ENCODE measurements at regions not wholly inside any gene's neighbourhood (a gene's known extent, or its start where the extent isn't known, plus 50 kb on each side); places are given as distances from the start of the nearest gene placed in this dataset.

DNA sequence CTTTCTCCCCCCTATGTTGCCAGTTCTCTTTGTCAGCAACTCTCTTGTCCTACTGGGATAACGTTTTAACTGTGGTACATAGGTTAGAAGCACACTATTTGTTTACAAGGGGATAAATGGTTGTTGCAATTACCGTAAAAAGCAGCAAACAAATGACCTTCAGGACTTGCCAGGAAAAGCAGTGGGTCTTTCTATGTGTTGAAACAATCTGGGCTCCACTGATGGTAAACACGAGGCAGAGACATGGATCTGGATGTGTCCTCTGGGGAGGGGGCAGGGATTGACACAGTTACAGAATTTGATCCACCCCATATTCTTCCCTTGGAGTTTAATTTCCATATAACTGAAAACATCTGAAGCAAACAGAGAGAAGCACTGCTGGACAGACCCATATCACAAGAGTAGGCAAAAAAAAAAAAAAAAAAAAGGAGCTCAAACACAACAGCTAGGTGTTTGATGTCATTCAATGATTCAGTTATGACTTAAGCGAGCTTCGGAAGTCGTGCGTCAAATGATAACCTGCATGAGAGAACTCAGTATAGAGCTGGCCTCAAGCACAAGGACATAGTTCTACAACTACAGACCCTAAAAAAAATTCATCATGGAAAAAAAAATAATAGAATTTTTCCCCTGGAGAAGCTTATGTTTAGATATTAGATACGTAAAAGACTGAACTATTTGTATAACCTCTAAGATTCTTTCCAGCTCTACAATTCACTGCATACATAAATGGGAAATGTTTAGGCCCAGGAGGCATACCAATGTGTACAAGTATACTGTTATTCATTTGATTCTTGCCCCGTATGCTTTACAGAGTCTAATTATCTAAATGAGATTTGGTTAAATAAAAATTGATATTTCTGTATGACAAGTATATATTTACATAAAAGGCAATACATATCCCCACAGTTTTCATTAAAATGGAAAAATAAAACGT lies 127.7 kb downstream of the ALDH8A1 start:
- Histone ChIP-seq H3K9me3 (replicated peaks in 1 of 3) (no peaks in the 10 kb centered on the region), H3K4me1 (replicated peaks in 1 of 2) (peaks cover 0 to 7% of the 10 kb centered on the region in 2 donors), H3K27ac (no peak overlapping the region), H3K27me3 (no peaks in the 10 kb centered on the region), H3K36me3 (replicated peaks in 1 of 2) (no peaks in the 10 kb centered on the region), H3K4me3 (no peak overlapping the region)
- no peak for TF ChIP-seq POLR2A (IDR thresholded peaks at IDR 0.05)
- TF ChIP-seq, protein P1, sequence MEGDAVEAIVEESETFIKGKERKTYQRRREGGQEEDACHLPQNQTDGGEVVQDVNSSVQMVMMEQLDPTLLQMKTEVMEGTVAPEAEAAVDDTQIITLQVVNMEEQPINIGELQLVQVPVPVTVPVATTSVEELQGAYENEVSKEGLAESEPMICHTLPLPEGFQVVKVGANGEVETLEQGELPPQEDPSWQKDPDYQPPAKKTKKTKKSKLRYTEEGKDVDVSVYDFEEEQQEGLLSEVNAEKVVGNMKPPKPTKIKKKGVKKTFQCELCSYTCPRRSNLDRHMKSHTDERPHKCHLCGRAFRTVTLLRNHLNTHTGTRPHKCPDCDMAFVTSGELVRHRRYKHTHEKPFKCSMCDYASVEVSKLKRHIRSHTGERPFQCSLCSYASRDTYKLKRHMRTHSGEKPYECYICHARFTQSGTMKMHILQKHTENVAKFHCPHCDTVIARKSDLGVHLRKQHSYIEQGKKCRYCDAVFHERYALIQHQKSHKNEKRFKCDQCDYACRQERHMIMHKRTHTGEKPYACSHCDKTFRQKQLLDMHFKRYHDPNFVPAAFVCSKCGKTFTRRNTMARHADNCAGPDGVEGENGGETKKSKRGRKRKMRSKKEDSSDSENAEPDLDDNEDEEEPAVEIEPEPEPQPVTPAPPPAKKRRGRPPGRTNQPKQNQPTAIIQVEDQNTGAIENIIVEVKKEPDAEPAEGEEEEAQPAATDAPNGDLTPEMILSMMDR (IDR thresholded peaks at IDR 0.05), result no peak
- DNase-seq, result no peak
- intact Hi-C loops (cut with DNase I), result loop anchor here (5.0 kb wide), 2 partner anchors 655 to 660 kb away; no protein-coding TSS in a partner anchor
- WGBS, 4 donors, result 71 to 80% (median 76%) methylated on average over 10 of the region's 10 CpGs

DNA sequence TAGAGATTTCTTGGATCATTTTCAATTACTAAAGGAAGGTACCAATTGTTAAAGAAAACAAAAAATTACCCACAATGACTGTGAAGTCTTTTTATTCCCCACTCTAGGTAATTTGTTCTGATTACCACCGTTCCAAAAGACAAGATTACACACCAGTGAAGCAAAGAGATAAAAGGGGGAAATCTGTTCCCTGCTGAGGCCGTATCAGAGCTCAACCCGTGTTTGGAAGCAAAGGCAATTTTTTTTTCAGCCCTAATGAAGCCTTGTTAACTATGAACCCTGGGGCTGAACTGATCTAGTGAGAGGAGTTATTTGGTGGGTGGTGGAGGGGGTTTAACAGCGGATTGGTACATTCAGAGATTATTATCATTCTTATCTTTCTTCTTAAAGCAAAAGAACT lies 128.5 kb downstream of the ALDH8A1 start:
- no peak overlapping the region for H3K27ac ChIP-seq
- no peak for DNase-seq
- WGBS, 4 donors, result 78 to 86% (median 83%) methylated on average over 4 of the region's 4 CpGs
- intact Hi-C loops (cut with DNase I), result loop anchor here (5.0 kb wide), 2 partner anchors 654 to 659 kb away; no protein-coding TSS in a partner anchor
- H3K4me1 ChIP-seq (replicated peaks in 1 of 2), result no peaks in the 10 kb centered on the region
- no peaks in the 10 kb centered on the region for H3K27me3 ChIP-seq
- TF ChIP-seq POLR2A (IDR thresholded peaks at IDR 0.05), result no peak
- TF ChIP-seq, protein P1 (IDR thresholded peaks at IDR 0.05), result no peak
- H3K36me3 ChIP-seq (replicated peaks in 1 of 2), result no peaks in the 10 kb centered on the region
- H3K4me3 ChIP-seq, result no peak overlapping the region
- H3K9me3 ChIP-seq (replicated peaks in 1 of 3), result no peaks in the 10 kb centered on the region

DNA sequence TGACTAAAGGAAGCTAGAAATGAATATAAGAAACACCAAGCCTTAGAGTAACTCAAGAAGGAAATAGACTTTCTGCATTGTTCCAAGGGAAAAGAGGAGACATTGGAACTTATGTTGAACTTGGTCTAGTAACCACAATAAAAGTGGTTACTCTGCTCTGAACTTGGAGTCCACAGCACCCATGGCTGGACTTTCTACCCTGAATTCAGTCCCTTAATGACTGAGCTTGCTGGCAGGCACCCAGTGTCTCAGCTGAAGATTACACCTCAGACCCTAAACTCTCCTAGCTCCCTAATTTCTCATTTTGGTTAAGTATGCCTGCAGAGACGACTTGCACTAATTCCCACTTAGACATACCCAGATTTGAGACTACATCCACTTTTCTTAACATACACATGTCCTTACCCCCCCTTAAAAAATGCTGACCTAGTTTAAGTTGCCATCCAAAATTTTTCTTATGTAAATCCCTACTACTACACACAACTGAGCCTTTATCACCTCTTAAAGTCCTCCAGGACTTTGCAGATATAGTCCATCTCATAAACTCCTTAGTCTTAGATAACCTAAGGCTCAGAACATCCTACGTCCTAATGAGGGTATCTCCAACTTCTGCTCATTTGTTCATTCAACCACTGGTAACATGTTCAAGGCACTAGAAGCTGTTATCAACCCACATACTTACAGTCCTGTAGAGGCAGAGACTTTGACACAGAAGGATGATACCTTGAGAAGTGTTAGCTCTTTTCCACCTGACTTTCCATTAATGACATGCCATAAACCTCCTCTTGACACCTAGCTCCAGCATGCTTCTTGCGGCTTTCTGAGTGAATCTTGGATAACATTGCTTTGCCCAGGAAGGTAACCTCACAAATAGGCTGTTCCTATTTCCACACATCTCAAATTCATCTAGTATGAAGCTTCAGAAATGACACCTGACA lies 129.8 kb downstream of the ALDH8A1 start:
- Histone ChIP-seq H3K9me3 (replicated peaks in 1 of 3) (no peaks in the 10 kb centered on the region), H3K36me3 (replicated peaks in 1 of 2) (no peaks in the 10 kb centered on the region), H3K27ac (no peak overlapping the region), H3K4me1 (replicated peaks in 1 of 2) (no peaks in the 10 kb centered on the region), H3K4me3 (no peak overlapping the region), H3K27me3 (no peaks in the 10 kb centered on the region)
- WGBS, 4 donors, result 84 to 96% (median 94%) methylated on average over 3 of the region's 3 CpGs
- no peak for DNase-seq
- intact Hi-C loops (cut with DNase I), result loop anchor here (5.0 to 10.0 kb wide), 3 partner anchors 175 to 658 kb away; no protein-coding TSS in a partner anchor
- no peak for TF ChIP-seq POLR2A (IDR thresholded peaks at IDR 0.05)
- TF ChIP-seq, protein P1 (IDR thresholded peaks at IDR 0.05), result no peak

DNA sequence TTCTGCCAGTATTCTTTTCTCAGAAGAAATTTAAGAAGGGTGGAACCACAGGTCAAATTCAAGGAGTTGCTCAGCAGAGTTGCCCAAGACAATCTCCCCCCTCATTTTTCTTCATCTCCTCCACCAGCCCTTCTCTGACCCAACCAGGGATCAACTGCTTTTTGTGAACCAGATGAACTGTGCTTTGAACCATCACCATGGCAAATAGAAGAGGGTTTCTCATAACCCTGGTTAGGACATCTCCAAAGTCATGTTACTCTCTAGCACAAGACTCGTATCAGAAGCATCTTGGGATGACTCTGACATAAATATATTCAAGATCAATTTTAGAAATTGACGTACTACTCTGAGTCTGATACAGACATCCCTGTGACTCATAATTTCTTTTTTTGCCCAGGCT lies 130.7 kb downstream of the ALDH8A1 start:
- no peaks in the 10 kb centered on the region for H3K4me1 ChIP-seq (replicated peaks in 1 of 2)
- intact Hi-C loops (cut with DNase I), result loop anchor here in 1 of 2 donors (10.0 kb wide), 1 partner anchor 174 kb away; no protein-coding TSS in a partner anchor
- no peaks in the 10 kb centered on the region for H3K36me3 ChIP-seq (replicated peaks in 1 of 2)
- DNase-seq, result no peak
- WGBS, 4 donors, result 71 to 89% (median 78%) methylated on average over 2 of the region's 2 CpGs
- H3K9me3 ChIP-seq (replicated peaks in 1 of 3), result no peaks in the 10 kb centered on the region
- no peak overlapping the region for H3K27ac ChIP-seq
- H3K27me3 ChIP-seq, result no peaks in the 10 kb centered on the region
- H3K4me3 ChIP-seq, result no peak overlapping the region
- TF ChIP-seq, protein P1 (IDR thresholded peaks at IDR 0.05), result no peak
- no peak for TF ChIP-seq POLR2A (IDR thresholded peaks at IDR 0.05)

Measured in adrenal gland (tissue), 9 donors.